HTR-8/SVneo (cell line): ENCODE measurements at regions not wholly inside any gene's neighbourhood (a gene's known extent, or its start where the extent isn't known, plus 50 kb on each side); places are given as distances from the start of the nearest gene placed in this dataset.

Experiments
- DNase-seq: peaks from one replicate; pipeline ENCODE4 v3.0.0; 2011; ENCODE audit warnings: low spot score, mixed read lengths; ENCODE audit not compliant: insufficient read length
- FAIRE-seq: peaks from 2 replicates; lab custom pipeline; 2011; peaks lifted over from hg19 to GRCh38; lab: Jason Lieb, UNC

DNA sequence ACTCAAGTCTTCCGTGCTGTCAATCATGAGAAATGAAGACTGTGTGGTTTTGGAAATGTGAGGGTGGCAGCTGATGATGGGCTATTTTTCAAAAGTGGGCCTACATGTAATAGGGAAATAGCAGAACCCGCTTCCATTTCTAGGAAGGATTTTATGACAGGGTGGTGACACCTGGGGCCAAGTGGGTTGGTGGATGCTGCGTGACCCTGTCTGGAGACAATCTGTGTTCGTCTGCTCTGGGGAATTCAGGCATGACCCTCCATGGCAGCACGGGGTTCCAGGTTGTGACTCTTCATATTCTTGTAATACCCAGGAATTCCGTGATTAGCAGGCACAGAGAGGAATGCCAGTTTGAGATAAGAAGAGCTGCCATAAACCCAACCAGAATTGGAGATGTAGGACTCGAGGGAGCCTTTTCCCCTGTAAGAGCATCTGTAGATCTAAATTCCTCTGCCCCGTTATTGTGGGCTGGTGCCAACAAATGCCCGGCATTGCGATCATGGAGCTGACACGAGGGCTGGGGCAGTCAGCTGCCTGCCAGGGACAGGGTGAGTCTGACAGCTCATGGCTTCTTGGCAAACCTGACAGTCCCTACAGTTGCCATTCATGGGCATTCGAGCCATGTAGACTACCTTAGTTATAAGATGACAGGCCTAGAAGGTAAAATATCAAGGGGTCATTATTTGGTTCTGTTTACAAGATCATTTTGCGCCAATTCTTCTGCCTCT lies 279.7 kb downstream of the GADD45G start:
- DNase-seq (no peak), FAIRE-seq (no peak)

DNA sequence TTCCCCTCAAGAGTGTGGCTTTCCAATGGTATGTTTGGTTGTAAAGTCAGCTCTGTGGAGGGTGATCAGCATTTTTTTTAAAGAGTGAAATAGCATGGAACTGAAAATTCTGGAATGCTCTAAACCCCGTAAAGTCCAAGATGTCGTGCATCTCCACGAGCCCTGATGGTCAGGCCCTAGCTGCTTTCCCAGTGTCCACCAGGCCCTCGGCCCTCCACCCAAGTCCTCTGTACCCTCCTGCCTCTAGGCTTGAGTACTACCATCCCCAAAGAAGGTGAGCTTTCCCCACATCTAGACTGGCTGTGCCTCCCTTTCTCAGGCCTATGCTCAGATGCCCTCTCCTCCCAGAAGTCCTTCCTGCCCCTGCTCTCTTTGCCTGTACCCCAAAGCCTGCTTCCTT lies 280.3 kb downstream of the GADD45G start:
- DNase-seq, result no peak
- no peak for FAIRE-seq

DNA sequence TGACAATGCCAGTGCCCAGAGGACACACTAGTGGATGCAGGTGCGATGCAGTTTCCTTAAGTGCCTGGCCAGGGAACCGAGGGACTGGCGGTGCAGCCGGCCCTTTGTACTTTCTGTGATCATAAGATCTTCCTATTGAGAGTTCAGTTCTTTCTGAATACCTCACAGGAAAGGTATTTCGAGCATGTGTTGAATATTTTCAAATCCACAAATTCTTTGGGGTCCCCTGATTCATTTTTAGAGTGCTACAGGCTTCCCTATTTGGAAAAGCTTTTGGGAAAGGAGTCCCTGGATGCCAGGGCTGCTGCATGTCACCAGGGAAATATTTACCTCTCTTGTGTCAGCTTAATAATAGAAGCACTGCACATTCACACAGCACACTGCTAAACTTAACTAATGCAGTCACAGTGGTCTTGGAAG lies 281.5 kb downstream of the GADD45G start:
- DNase-seq, result no peak
- FAIRE-seq, result no peak

DNA sequence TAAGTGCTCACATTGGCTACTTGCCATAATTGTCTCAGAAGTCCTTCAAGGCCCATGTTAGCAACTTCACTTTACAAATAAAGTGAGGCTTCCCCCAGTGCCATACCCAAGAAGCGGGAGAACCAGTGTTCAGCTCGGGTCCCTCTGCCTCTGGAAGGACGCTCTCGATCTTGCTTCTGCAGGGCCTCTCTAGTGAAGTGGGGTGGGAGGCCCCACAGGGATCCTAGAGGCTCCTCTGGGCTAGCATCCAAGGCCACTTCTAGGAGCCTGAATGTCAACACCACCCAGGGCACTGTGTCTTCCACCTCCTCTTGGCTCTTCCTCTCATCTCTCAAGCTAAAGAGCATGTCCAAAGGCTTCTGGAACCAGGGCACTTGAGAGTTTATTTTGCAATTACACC lies 282.5 kb downstream of the GADD45G start:
- FAIRE-seq (no peak), DNase-seq (no peak)

DNA sequence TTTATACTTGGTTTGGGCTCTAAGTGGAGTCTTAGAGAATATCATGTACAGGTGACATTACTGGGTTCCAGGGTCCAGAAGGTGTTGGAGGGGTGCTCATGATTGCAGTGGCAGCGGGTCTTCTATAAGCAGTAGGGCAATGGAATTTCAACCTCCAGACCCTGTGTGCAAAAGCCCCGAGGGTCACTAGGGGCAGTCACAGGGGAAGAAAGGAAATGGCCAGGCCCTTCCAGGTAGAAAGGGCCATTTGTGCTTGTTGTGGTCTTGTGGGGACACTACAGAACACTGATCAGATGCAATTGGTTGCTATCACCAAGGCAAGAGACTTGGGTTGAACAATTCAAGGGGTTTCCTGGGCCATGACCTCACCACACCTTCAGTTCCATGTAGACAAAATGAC lies 283.4 kb downstream of the GADD45G start:
- no peak for DNase-seq
- no peak for FAIRE-seq

DNA sequence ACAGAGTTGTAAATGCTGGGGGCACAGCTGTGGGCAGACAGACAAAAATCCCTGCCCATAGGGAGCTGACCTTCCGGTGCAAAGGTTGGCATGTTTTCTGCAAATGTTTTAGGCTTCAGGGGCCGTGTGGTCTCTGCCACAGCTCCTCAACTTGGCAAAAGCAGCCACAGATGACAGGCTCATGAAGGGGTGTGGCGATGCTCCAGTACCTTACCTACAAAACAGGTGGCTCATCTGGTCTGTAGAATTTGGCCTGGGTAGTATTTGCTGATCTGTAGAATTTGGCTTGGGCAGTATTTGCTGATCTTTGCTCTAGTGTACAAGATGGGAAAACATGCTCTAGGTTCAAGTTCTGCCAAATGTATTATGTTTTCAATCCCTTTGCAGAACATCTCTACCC lies 283.9 kb downstream of the GADD45G start:
- DNase-seq (no peak), FAIRE-seq (no peak)

DNA sequence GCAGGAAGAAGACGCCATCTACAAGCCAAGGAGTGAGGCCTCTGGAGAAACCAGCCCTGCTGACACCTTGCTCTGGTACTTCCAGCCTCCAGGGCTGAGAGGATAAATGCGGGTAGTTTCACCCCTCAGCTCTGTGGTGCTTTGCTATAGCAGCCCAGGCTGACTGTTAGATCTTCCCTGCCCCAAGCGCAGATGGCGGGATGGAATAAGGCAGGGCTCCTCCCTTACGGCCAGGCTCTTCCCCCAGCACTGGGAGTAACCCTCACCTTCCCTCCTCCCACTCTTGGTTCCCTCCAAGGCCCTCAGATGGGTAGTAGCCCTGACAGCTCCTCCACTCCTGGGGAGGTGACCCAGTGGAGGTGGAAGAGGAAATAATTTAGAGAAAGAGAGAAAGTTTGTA lies 285.1 kb downstream of the GADD45G start:
- FAIRE-seq, result no peak
- no peak for DNase-seq

DNA sequence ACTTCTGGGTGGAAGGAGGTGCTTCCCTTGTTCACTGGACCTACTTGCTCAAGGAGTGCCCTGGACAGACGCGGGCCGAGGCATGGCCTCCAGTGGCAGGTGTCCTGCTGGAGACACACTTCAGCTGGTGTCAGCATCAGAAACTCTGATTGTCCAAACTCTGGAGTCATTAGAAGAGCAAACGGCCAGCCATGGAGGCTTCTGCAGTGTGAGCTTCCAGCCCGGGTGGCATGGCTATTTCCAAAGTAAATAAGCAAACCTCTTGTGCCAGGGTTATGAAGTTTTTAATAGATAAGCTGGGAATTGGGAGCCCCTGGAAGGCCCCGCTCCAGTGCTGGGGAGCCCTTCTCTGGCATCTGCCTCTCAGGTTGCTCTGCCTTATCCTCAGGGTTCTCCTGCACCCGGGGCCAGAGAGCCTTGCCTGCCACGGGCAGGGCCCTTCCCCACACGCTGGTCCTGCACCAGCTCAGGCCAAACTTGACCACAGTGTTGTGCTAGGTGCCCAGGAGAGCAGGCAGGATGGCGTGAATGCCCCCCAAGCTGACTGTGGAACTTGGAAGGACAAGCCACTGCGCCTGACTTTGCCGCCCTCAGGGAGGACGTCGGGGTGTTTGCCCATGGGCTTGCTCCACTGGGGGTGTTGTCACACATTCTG lies 285.6 kb downstream of the GADD45G start:
- FAIRE-seq (no peak), DNase-seq (no peak)

DNA sequence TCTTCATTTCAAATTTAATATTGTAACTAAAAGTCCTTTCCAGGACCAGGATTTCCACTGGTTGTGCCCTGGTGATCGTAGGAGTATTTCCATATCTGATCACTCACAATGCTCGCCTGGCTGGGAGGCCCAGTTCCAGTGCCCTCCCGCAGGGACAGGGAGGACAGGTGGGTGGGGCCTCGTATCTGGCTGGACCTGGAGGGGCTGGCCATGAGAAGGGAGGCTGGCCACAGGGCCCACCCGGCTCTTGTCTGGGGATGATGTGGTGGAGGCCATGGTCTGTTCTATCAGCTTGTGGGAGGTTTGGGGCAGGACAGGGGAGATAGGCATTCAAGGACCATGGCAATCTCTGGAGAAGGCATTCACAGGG lies 286.4 kb downstream of the GADD45G start:
- FAIRE-seq, result no peak
- DNase-seq, result no peak

DNA sequence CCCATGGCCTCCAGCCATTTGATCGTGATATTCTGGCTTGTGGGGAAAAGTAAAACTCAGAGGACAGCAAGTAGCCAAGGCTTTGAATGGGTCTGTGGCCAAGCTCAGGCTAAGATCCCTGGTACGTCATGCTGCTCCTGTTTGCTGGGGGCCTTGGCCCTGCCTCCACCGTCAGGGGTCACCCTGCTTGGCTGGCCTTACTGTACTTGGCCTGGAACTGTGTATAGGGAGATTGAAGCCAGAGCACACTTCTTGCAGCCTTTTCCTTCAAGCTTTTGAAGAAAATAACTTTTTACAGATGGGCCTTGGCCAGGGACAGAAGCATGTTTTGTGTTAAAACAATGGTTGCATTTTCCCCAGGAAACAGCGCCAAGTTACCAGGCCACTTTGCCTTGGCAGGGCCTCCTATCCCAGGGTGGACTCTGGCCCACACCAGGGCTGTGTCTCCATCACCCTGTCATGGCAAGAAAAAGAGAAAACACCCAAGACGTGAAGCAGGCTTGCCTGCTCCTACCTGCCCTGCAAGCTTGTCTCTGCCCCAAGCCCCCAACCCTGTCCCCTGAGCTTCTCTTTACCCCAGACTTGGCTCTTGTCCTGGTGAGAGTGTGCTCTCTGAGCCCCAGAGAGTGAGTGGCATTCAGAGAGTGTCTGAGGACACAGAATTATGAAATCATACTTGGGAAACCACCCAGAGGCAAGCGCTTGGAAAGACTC lies 286.9 kb downstream of the GADD45G start:
- DNase-seq, result no peak
- no peak for FAIRE-seq

DNA sequence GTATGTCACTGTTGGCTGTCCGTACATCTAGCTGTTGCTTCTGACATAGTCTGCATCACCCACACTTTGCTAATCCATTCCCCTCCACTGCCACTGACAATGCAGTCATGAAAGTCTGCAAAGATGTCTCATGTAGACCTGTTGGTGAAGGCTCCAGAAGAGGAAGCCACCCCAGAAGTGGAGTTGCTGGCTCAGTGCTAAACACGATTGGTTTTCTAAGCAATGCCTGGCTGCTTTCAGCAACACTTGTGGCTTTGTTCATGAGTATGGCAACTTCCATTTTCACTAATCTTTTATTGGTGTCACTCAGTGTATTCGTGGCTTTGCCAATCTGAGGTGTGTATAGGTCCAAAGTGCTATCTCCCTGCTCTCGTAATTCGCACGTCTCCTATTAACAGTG lies 288.1 kb downstream of the GADD45G start:
- DNase-seq, result no peak
- FAIRE-seq, result no peak

DNA sequence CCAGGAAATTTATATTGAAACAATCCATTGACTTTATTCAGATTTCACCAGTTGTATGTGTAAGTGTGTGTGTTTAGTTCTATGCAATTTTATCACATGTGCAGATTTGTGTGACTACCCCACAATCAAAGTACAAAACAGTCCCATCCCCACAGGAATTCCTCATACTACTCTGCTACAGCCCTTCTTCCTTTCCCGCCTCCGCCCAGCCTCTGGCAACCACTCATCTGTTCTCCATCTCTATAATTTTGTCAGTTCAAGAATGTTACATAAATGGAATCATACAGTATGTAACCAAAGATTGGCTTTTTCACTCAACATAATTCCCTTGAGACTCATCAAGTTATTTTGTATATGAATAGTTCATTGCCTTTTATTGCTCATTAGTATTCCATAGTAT lies 289.1 kb downstream of the GADD45G start:
- DNase-seq (no peak), FAIRE-seq (no peak)

DNA sequence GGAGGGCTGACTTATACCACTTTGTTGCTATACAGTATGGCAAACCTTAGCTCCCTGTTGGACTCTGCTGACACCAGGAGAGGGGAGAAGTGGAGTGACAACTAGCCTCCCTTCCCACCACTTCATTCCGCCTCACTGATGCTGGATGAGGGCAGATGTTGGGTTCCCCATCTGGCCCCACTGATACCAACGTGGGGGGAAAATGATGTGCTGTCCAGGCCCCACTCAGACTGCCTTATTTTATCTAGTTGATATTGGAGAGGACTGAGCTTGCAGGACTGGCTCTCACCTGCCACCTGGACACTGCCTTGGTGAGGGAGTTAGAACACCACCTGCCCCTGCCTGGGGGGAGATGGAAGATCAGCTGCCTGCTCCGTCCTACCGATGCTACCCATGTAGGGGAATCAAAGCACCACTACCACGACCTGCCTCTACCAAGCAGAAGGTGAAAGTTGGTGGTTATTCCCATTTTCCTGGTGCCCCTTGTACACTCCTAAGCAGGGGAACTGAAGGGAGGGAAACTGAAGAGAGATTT lies 292.1 kb downstream of the GADD45G start:
- FAIRE-seq, result no peak
- no peak for DNase-seq

DNA sequence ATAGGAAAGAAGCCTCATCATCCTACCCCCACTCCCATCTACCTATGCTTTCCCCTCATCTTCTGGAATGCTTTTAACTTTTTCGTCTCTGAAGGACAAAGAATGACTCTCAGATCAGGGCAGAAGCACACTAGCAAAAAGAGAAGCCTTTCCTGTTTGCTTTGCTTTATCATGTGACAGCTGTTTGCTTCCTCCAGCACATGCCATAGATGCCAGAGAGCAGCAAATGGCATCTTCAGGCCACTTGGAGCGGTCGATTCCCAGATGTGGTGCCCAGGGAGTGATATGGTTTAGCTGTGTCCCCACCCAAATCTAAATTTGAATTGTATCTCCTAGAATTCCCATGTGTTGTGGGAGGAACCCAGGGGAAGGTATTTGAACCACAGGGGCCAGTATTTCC lies 294.8 kb downstream of the GADD45G start:
- no peak for FAIRE-seq
- DNase-seq, result no peak

DNA sequence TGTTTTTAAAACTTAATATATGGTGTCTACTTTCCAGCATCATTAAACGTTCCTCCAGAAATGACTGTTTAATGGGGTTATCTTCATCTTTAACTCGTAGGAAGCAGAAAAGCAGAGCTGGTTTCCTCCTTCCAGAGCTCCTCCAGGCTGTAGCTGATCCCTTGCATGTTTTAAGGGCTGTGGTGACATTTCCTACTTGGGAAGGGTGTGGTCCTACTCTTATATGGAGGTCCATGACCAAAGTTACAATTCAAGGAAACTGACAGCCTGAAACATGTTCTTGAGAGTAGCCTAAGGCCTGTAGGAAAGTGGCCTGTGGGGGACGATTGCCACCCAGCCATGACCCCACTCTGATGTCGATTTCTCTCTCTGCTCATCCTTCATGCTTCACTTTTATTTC lies 297.1 kb downstream of the GADD45G start:
- DNase-seq, result no peak
- no peak for FAIRE-seq

DNA sequence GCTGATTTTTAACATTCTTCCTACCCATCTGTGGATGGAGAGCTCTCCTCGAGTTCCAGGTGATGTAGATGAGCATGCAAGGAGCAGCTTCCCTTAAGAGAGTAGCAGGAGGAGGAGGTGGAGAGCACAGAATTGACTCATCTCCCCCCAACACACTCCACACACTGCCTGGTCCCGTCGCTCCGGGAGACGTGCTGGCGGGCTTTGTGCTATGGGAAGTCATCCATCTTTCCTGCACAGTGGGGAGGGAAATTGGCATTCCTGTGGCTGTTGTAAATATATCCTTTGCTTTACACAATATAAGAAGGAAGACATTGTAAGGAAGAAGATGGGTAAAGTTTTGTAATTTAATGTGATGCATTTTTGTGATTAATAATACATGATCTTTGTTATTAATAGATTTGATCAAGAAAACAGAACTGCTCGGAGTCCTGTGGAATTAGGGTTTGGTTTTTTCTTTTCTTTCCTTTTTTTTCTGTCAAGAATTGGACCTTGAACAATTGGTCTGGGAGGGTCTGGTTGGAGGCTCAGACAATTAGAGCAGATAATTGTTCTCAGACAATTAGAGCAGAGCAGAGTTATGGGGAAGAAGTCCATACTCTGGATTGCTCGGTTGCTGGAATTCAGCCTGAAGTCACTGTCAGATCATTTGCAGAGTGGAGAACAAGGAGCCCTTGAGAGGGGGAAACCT lies 297.8 kb downstream of the GADD45G start:
- no peak for FAIRE-seq
- no peak for DNase-seq

DNA sequence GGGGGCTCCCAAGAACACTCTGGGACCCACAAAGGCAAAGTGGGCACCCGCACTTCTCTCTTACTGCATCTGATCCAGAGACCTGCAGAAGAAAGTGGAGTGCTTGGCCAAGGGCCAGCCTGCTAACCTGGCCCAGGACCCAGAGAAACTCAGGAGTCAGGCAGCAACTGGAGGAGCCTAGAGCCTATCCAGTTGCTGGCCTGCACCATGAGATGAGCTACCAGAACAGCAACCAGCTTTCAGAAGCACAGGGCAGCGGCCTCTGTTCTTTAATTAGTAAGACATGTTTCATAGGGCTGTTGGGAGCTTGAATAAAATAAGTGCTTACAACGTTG lies 298.3 kb downstream of the GADD45G start:
- no peak for DNase-seq
- no peak for FAIRE-seq

DNA sequence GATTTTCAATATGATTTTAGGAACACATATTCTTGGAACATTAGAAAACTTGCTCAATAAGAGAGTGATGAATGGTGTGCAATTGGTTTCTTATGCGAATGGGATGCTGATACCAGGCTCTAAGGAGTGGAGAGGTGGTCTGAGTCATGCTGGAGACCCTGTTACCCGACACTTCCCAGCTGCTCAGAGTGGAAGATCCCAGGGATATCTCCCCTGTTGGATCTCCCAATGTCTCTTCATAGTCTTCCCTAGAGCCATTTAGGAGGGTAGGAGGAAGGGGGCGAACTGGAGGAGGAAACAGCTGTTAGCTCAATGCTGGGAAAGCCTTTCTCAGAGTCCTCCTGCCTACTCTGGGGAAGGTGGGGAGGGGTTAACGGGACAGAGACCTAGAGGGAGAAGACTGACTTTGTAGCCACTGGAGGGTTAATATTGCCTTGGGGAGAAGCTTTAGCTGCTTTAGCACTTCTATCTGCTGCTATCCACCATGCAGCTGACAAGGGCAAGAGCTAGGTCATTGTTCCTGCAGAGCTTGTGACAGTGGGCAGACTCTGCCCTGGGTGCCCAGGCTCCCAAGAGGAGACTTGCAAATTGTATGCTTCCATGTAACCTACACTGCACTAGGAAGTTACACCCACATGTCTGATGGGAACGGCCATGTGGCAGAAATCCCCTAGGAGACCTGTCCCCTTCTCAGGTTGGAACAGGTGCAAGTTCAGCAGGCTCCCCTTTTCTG lies 301.0 kb downstream of the GADD45G start:
- FAIRE-seq (no peak), DNase-seq (no peak)

DNA sequence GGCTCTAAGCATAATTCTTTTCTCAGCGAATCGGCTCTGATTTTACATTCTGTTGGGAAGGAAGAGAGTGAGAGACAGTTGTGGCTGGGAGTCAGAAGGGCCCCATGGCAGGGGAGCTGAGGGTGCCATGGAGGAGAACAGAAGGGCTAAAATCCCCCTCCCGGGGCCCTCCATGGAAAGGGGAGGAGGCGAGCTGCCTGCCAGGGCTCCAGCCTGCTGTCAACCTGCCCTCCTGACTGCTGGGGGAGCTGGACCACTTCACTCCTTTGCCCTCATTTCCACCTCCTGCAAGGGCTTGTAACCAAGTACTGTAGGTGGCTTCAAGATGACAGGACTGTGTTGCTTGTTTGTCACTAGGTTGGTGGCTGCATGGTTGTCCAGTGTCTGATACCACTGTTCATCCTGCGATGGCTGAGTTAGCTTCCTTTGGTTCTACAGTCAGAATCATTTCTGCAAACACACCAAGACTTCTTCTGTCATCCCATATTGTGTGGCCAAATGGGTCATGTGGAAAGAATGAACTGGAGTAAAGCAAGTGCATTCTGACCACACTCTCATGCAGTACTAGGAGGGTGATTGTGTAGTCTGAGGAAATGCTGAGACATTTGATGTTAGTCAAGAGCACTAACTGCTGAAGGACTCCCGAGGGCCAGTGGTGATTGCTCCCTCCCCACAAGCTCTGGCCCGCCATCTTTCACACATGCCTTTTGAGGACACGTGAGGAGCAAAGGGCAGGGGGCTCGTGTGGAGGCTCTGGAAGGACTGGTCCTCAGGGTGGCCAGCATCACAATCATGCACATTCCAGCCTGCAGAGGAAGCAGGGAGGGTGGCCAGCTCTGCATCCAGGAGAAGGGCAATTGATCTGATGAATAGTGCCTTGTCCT lies 307.2 kb downstream of the GADD45G start:
- DNase-seq, result no peak
- no peak for FAIRE-seq
